Neuronal stem cell (in vitro differentiated cells): ENCODE measurements at regions not wholly inside any gene's neighbourhood (a gene's known extent, or its start where the extent isn't known, plus 50 kb on each side); places are given as distances from the start of the nearest gene placed in this dataset.

ENCODE experiments used
- DNase-seq: peaks from one replicate; pipeline ENCODE4 v3.0.0-alpha.2; 2013; ENCODE audit warnings: low spot score
- H2AFZ ChIP-seq: one replicate; pipeline ENCODE4 v1.6.1; 2013; ENCODE audit warnings: mild to moderate bottlenecking, low read length, inconsistent platforms
- H2AK5ac ChIP-seq: 2 replicates; pipeline ENCODE4 v1.6.1; 2013; ENCODE audit warnings: low read depth, mild to moderate bottlenecking, inconsistent platforms, low read length, moderate library complexity, mixed read lengths
- H2BK120ac ChIP-seq: 2 replicates; pipeline ENCODE4 v1.6.1; 2013; ENCODE audit warnings: low read depth, mild to moderate bottlenecking, inconsistent platforms, low read length, moderate library complexity, mixed read lengths
- H2BK12ac ChIP-seq: one replicate; pipeline ENCODE4 v1.6.1; 2013; ENCODE audit warnings: low read length, inconsistent platforms
- H2BK15ac ChIP-seq: 2 replicates; pipeline ENCODE4 v1.6.1; 2013; ENCODE audit warnings: mild to moderate bottlenecking, low read length, inconsistent platforms, mixed read lengths
- H2BK5ac ChIP-seq: one replicate; pipeline ENCODE4 v1.6.1; 2013; ENCODE audit warnings: inconsistent platforms, mild to moderate bottlenecking, low read length, moderate library complexity
- H3K14ac ChIP-seq: one replicate; pipeline ENCODE4 v1.6.1; 2013; ENCODE audit warnings: low read length, inconsistent platforms
- H3K18ac ChIP-seq: 2 replicates; pipeline ENCODE4 v1.6.1; 2013; ENCODE audit warnings: low read length, inconsistent platforms
- H3K23ac ChIP-seq: 2 replicates; pipeline ENCODE4 v1.6.1; 2013; ENCODE audit warnings: low read depth, mild to moderate bottlenecking, mixed read lengths, low read length, inconsistent platforms; ENCODE audit not compliant: poor library complexity
- H3K27ac ChIP-seq: replicated peaks from 3 replicates; pipeline ENCODE4 v1.5.1; 2013; ENCODE audit warnings: low read length, inconsistent platforms
- H3K27me3 ChIP-seq, 3 experiments: 2 replicates each; pipeline ENCODE4 v1.6.1; 2013; ENCODE audit warnings: low read length in 3 of 3, mild to moderate bottlenecking in 2 of 3, inconsistent platforms in 1 of 3, low read depth in 1 of 3, mixed read lengths in 1 of 3, moderate library complexity in 1 of 3; ENCODE audit not compliant: control insufficient read depth in 3 of 3, insufficient read depth in 3 of 3
- H3K36me3 ChIP-seq, 2 donors: replicated peaks in 1 of 2; 2 replicates each; pipeline ENCODE4 v1.6.1; 2013; ENCODE audit warnings: low read length in 2 of 2; ENCODE audit not compliant: control insufficient read depth in 2 of 2, insufficient read depth in 2 of 2
- H3K4ac ChIP-seq: 2 replicates; pipeline ENCODE4 v1.6.1; 2013; ENCODE audit warnings: inconsistent platforms, mild to moderate bottlenecking, low read length, moderate library complexity
- H3K4me1 ChIP-seq, 2 donors: 1 replicate in 1 of 2; 2 replicates in 1 of 2; pipeline ENCODE4 v1.6.1; 2013; ENCODE audit warnings: low read length in 2 of 2, low read depth in 1 of 2; ENCODE audit not compliant: control insufficient read depth in 2 of 2, insufficient read depth in 1 of 2
- H3K4me2 ChIP-seq: one replicate; pipeline ENCODE4 v1.6.1; 2013; ENCODE audit warnings: mild to moderate bottlenecking, low read length, inconsistent platforms; ENCODE audit not compliant: insufficient read depth, poor library complexity, severe bottlenecking
- H3K4me3 ChIP-seq, 2 donors: 2 replicates each; pipeline ENCODE4 v1.5.1; 2013; ENCODE audit warnings: low read length in 2 of 2, mild to moderate bottlenecking in 2 of 2, inconsistent platforms in 1 of 2, moderate library complexity in 1 of 2
- H3K79me1 ChIP-seq: one replicate; pipeline ENCODE4 v1.6.1; 2013; ENCODE audit warnings: low read depth, mild to moderate bottlenecking, inconsistent platforms, low read length, moderate library complexity
- H3K9ac ChIP-seq: one replicate; pipeline ENCODE4 v1.6.1; 2013; ENCODE audit warnings: mild to moderate bottlenecking, low read depth, low read length, inconsistent platforms; ENCODE audit not compliant: poor library complexity
- H3K9me3 ChIP-seq, 2 donors: replicated peaks in 1 of 2; 2 replicates each; pipeline versions ENCODE3 to v1.6.1; 2013; ENCODE audit warnings: low read length in 2 of 2, mild to moderate bottlenecking in 2 of 2, inconsistent platforms in 1 of 2, low read depth in 1 of 2, mixed read lengths in 1 of 2, moderate library complexity in 1 of 2; ENCODE audit not compliant: control insufficient read depth in 2 of 2, insufficient read depth in 1 of 2
- H4K8ac ChIP-seq: one replicate; pipeline ENCODE4 v1.6.1; 2013; ENCODE audit warnings: low read depth, mild to moderate bottlenecking, inconsistent platforms, low read length, moderate library complexity
- H4K91ac ChIP-seq: one replicate; pipeline ENCODE4 v1.6.1; 2013; ENCODE audit warnings: low read length, low read depth, mild to moderate bottlenecking, inconsistent platforms; ENCODE audit not compliant: poor library complexity
- WGBS, 2 donors: extraction: QIAGEN DNeasy Blood & Tissue Kit; methylation state at CpG; one replicate each; pipeline ENCODE4 v1.1.7; 2013; ENCODE audit warnings: missing lambda C conversion rate in 2 of 2, mixed read lengths in 1 of 2; ENCODE audit not compliant: insufficient read length in 2 of 2, insufficient replicate concordance in 1 of 2; ENCODE audit errors: extremely low coverage in 2 of 2; 5-methylcytosine and 5-hydroxymethylcytosine counted together

GRCh38 chr7:145915679-145916078 is 200.9 kb upstream of the CNTNAP2 start:
- Histone ChIP-seq H3K4me1 (no peaks in the 10 kb centered on the region), H3K18ac (no peak overlapping the region), H3K4me2 (no peak overlapping the region), H2AFZ (no peak overlapping the region), H3K14ac (no peak overlapping the region), H3K4ac (no peak overlapping the region), H3K4me3 (no peak overlapping the region), H2BK5ac (no peak overlapping the region), H2AK5ac (no peak overlapping the region), H3K9me3 (peaks cover 0 to 3% of the 10 kb centered on the region in 2 donors), H3K27ac (no peak overlapping the region), H3K36me3 (no peaks in the 10 kb centered on the region), H3K9ac (no peak overlapping the region), H4K91ac (no peak overlapping the region), H4K8ac (no peak overlapping the region), H2BK15ac (no peak overlapping the region), H3K27me3 (no peaks in the 10 kb centered on the region), H2BK12ac (no peak overlapping the region), H3K79me1 (no peaks in the 10 kb centered on the region), H2BK120ac (no peak overlapping the region), H3K23ac (no peak overlapping the region)
- no CpG with 5 or more reads among the region's 2 CpGs for WGBS, 2 donors
- DNase-seq: no peak

GRCh38 chr7:145909991-145910513 is 206.5 kb upstream of the CNTNAP2 start:
- Histone ChIP-seq H2BK120ac (no peak overlapping the region), H2BK15ac (no peak overlapping the region), H3K4ac (no peak overlapping the region), H3K4me1 (no peaks in the 10 kb centered on the region), H2AFZ (no peak overlapping the region), H3K36me3 (no peaks in the 10 kb centered on the region), H3K27me3 (no peaks in the 10 kb centered on the region), H2AK5ac (no peak overlapping the region), H4K91ac (no peak overlapping the region), H4K8ac (no peak overlapping the region), H3K79me1 (no peaks in the 10 kb centered on the region), H3K27ac (no peak overlapping the region), H3K23ac (no peak overlapping the region), H3K14ac (no peak overlapping the region), H2BK12ac (no peak overlapping the region), H3K4me3 (no peak overlapping the region), H3K4me2 (no peak overlapping the region), H3K9me3 (no peaks in the 10 kb centered on the region), H3K18ac (no peak overlapping the region), H3K9ac (no peak overlapping the region), H2BK5ac (no peak overlapping the region)
- no peak for DNase-seq
- WGBS, 2 donors: no CpG with 5 or more reads among the region's 3 CpGs

GRCh38 chr7:145903658-145904057 is 212.9 kb upstream of the CNTNAP2 start:
- no peak overlapping the region for H3K4me3 ChIP-seq
- H4K8ac ChIP-seq: no peak overlapping the region
- no peaks in the 10 kb centered on the region for H3K27me3 ChIP-seq
- no peak overlapping the region for H2AK5ac ChIP-seq
- H2BK5ac ChIP-seq: no peak overlapping the region
- H3K4me1 ChIP-seq: no peaks in the 10 kb centered on the region
- H2AFZ ChIP-seq: no peak overlapping the region
- no peak for DNase-seq
- H3K18ac ChIP-seq: no peak overlapping the region
- H3K4ac ChIP-seq: no peak overlapping the region
- H3K9me3 ChIP-seq: no peaks in the 10 kb centered on the region
- no peaks in the 10 kb centered on the region for H3K36me3 ChIP-seq
- no peak overlapping the region for H3K14ac ChIP-seq
- H2BK15ac ChIP-seq: no peak overlapping the region
- no peak overlapping the region for H2BK120ac ChIP-seq
- H3K4me2 ChIP-seq: no peak overlapping the region
- H4K91ac ChIP-seq: no peak overlapping the region
- no peaks in the 10 kb centered on the region for H3K79me1 ChIP-seq
- H3K9ac ChIP-seq: no peak overlapping the region
- H2BK12ac ChIP-seq: no peak overlapping the region
- H3K27ac ChIP-seq: no peak overlapping the region
- no peak overlapping the region for H3K23ac ChIP-seq

- Histone ChIP-seq H3K14ac (no peak overlapping the region), H3K4me1 (no peaks in the 10 kb centered on the region), H4K8ac (no peak overlapping the region), H3K4ac (no peak overlapping the region), H3K27ac (no peak overlapping the region), H3K9me3 (no peaks in the 10 kb centered on the region), H3K27me3 (no peaks in the 10 kb centered on the region), H3K4me2 (no peak overlapping the region), H2AK5ac (no peak overlapping the region), H3K4me3 (no peak overlapping the region), H3K18ac (no peak overlapping the region), H3K9ac (no peak overlapping the region), H3K79me1 (no peaks in the 10 kb centered on the region), H3K23ac (no peak overlapping the region), H2BK5ac (no peak overlapping the region), H2BK15ac (no peak overlapping the region), H4K91ac (no peak overlapping the region), H2AFZ (no peak overlapping the region), H3K36me3 (no peaks in the 10 kb centered on the region), H2BK12ac (no peak overlapping the region), H2BK120ac (no peak overlapping the region)
- DNase-seq: no peak
- WGBS, 2 donors: no CpG with 5 or more reads among the region's 3 CpGs
These were observed 214.5 kb upstream of the CNTNAP2 start for GRCh38 chr7:145902123-145902522.
